HepG2 (cell line): ENCODE measurements at regions not wholly inside any gene's neighbourhood (a gene's known extent, or its start where the extent isn't known, plus 50 kb on each side); places are given as distances from the start of the nearest gene placed in this dataset.

Source experiments
- ATAC-seq: fragments of 200-7000 bp; cut with Tn5 transposase; 3 replicates; pipeline ENCODE4 v1.9.1; 2020; ENCODE audit warnings: mild to moderate bottlenecking, moderate library complexity
- BruUV-seq: library from RNA; stranded (reverse); fragments of 400-500 nt; replicated peaks from 2 replicates; lab custom pipeline; 2021; lab: Mats Ljungman, UMichigan
- CTCF ChIA-PET: fragments of 300-600 bp; formaldehyde crosslinking; extraction: SDS; loops from one replicate; lab custom pipeline; 2021; ENCODE audit warnings: low total read pairs, inconsistent platforms, low intra/inter-chr PET ratio; lab: Yijun Ruan, JAX
- POLR2A ChIA-PET: fragments of 350-600 bp; sonication (Branson Sonifier 250); formaldehyde crosslinking; loops from one replicate; lab custom pipeline; 2020; ENCODE audit warnings: antibody characterized with exemption, inconsistent platforms; lab: Yijun Ruan, JAX
- DNase-seq: peaks from one replicate; pipeline ENCODE4 v3.0.0-alpha.2; 2015; ENCODE audit warnings: low spot score
- FAIRE-seq: peaks from 3 replicates; lab custom pipeline; 2011; peaks lifted over from hg19 to GRCh38; lab: Jason Lieb, UNC
- H2AFZ ChIP-seq: one replicate; pipeline ENCODE4 v1.6.1; 2011; ENCODE audit warnings: low read length, inconsistent platforms
- H3K27ac ChIP-seq: fragments of 300-600 bp; 3 replicates; pipeline ENCODE4 v1.8.0; 2011; ENCODE audit warnings: mixed run types, mild to moderate bottlenecking, mixed read lengths, low read length, inconsistent platforms; ENCODE audit not compliant: insufficient read depth; ENCODE audit errors: extremely low read length
- H3K27me3 ChIP-seq, 2 experiments: fragments of 200-600 bp in 1 of 2; 2 replicates in 1 of 2; 3 replicates in 1 of 2; pipeline versions ENCODE4 v1.6.0 to v1.8.0; 2011; ENCODE audit warnings: low read length in 2 of 2, mild to moderate bottlenecking in 2 of 2, moderate library complexity in 2 of 2, inconsistent platforms in 1 of 2; ENCODE audit not compliant: insufficient read depth in 2 of 2, control insufficient read depth in 1 of 2
- H3K36me3 ChIP-seq, 2 experiments: fragments of 200-600 bp in 1 of 2; replicated peaks in 1 of 2; 2 replicates in 1 of 2; 3 replicates in 1 of 2; pipeline versions ENCODE4 v1.5.1 to v1.8.0; 2011; ENCODE audit warnings: low read length in 2 of 2, inconsistent platforms in 1 of 2; ENCODE audit not compliant: insufficient read depth in 2 of 2, control insufficient read depth in 1 of 2
- H3K4me1 ChIP-seq: 2 replicates; pipeline ENCODE4 v1.5.1; 2012; ENCODE audit warnings: low read length, inconsistent platforms; ENCODE audit not compliant: insufficient read depth
- H3K4me2 ChIP-seq: 2 replicates; pipeline ENCODE4 v1.6.0; 2011; ENCODE audit warnings: low read depth, low read length, inconsistent platforms
- H3K4me3 ChIP-seq, 3 experiments: fragments of 200-600 bp in 1 of 3; sonication (generic), shearing (Covaris generic) in 1 of 3; replicated peaks in 1 of 3; 2 replicates each; pipeline ENCODE4 v1.5.1; 2011 to 2016; ENCODE audit warnings: low read length in 3 of 3, inconsistent platforms in 2 of 3, low read depth in 2 of 3, mild to moderate bottlenecking in 2 of 3, control low read depth in 1 of 3, mixed read lengths in 1 of 3; ENCODE audit not compliant: insufficient read depth in 1 of 3
- H3K79me2 ChIP-seq: one replicate; pipeline ENCODE4 v1.6.1; 2011; ENCODE audit warnings: low read length, inconsistent platforms; ENCODE audit not compliant: insufficient read depth
- H3K9ac ChIP-seq: 2 replicates; pipeline ENCODE4 v1.6.0; 2011; ENCODE audit warnings: mild to moderate bottlenecking, low read depth, low read length, inconsistent platforms; ENCODE audit not compliant: insufficient read depth
- H3K9me3 ChIP-seq: 2 replicates; pipeline ENCODE4 v1.5.1; 2012; ENCODE audit warnings: mild to moderate bottlenecking, low read length
- H4K20me1 ChIP-seq: 2 replicates; pipeline ENCODE4 v1.6.0; 2011; ENCODE audit warnings: inconsistent platforms, mild to moderate bottlenecking, low read length, moderate library complexity; ENCODE audit not compliant: insufficient read depth
- CAMTA2 ChIP-seq: sonication (generic); formaldehyde crosslinking; IDR thresholded peaks from 2 replicates; pipeline ENCODE4 v1.4.0; 2020; ENCODE audit warnings: mild to moderate bottlenecking, missing genetic modification reagents, borderline replicate concordance
- E2F2 ChIP-seq: sonication (generic); formaldehyde crosslinking; IDR thresholded peaks from 2 replicates; pipeline ENCODE4 v1.4.0; 2020; ENCODE audit warnings: missing genetic modification reagents, borderline replicate concordance
- HCFC1 ChIP-seq: fragments of 150-350 bp; IDR thresholded peaks from 2 replicates; pipeline ENCODE4 v1.6.1; 2014; ENCODE audit warnings: low read depth, low read length
- SOX6 ChIP-seq, 2 experiments: fragments of 450-650 bp in 1 of 2; sonication (generic) in 1 of 2; formaldehyde crosslinking in 1 of 2; IDR thresholded peaks; 2 replicates each; pipeline versions ENCODE4 v1.4.0 to v1.6.1; 2017 to 2020; ENCODE audit warnings: antibody characterized with exemption in 1 of 2, mild to moderate bottlenecking in 1 of 2, missing genetic modification reagents in 1 of 2
- TAF1 ChIP-seq: sonication (generic); formaldehyde crosslinking; IDR thresholded peaks from 2 replicates; pipeline ENCODE4 v1.4.0; 2020; ENCODE audit warnings: missing genetic modification reagents
- ZHX2 ChIP-seq, 2 experiments: sonication (generic) in 1 of 2; formaldehyde crosslinking in 1 of 2; IDR thresholded peaks; 2 replicates each; pipeline versions ENCODE4 v1.6.1 to v1.9.0; 2014 to 2022; ENCODE audit warnings: antibody characterized with exemption in 1 of 2, borderline replicate concordance in 1 of 2, inconsistent platforms in 1 of 2, low read depth in 1 of 2, missing genetic modification reagents in 1 of 2
- ZNF337 ChIP-seq: sonication (generic); formaldehyde crosslinking; IDR thresholded peaks from 2 replicates; pipeline ENCODE4 v1.5.1; 2020; ENCODE audit warnings: missing genetic modification reagents, low read depth, mild to moderate bottlenecking, borderline replicate concordance
- ZNF350 ChIP-seq: sonication (generic); formaldehyde crosslinking; IDR thresholded peaks from 2 replicates; pipeline ENCODE4 v1.4.0; 2020; ENCODE audit warnings: mild to moderate bottlenecking, low read depth, missing genetic modification reagents, borderline replicate concordance
- ZNF589 ChIP-seq: sonication (generic); formaldehyde crosslinking; conservative IDR thresholded peaks from 2 replicates; pipeline ENCODE4 v1.8.0; 2022; ENCODE audit warnings: mild to moderate bottlenecking, moderate library complexity, missing genetic modification reagents
- ZNF746 ChIP-seq: sonication (generic); formaldehyde crosslinking; IDR thresholded peaks from 2 replicates; pipeline ENCODE4 v1.8.0; 2022; ENCODE audit warnings: mild to moderate bottlenecking, missing genetic modification reagents
- WGBS: methylation state at CpG from one replicate; pipeline ENCODE4 v1.1.6; 2017; ENCODE audit warnings: low lambda C conversion rate; 5-methylcytosine and 5-hydroxymethylcytosine counted together
- in situ Hi-C: cut with HindIII; loops from 2 replicates; pipeline ENCODE4 v1.10.0; 2017; ENCODE audit warnings: low pct_unique_long_range_greater_than_20kb; ENCODE audit not compliant: extremely low pct_ligation_motif_present
- intact Hi-C: fragments of 100-400 bp; cut with micrococcal nuclease; formaldehyde crosslinking; loops from one replicate; pipeline ENCODE4 v1.10.0; 2022; ENCODE audit not compliant: unreplicated experiment

- H3K4me1 ChIP-seq: no peaks in the 10 kb centered on the region
- no peaks in the 10 kb centered on the region for H3K36me3 ChIP-seq
- ChIA-PET CTCF (no interaction called here), POLR2A (no interaction called here)
- H3K9me3 ChIP-seq: no peaks in the 10 kb centered on the region
- BruUV-seq: no TSS peak
- no peaks in the 10 kb centered on the region for H4K20me1 ChIP-seq
- ATAC-seq: no peak
- H3K4me3 ChIP-seq: no peak overlapping the region
- in situ Hi-C loops: no loop called here
- DNase-seq: no peak
- no peak overlapping the region for H3K9ac ChIP-seq
- no peak for FAIRE-seq
- no peak overlapping the region for H3K27ac ChIP-seq
- H3K79me2 ChIP-seq: no peaks in the 10 kb centered on the region
- intact Hi-C loops: no loop called here
- H3K27me3 ChIP-seq: no peaks in the 10 kb centered on the region
- no peak overlapping the region for H3K4me2 ChIP-seq
- no peak for TF ChIP-seq ZNF350 (CRISPR knock-in tag)
- no peak for TF ChIP-seq CAMTA2 (CRISPR knock-in tag)
- TF ChIP-seq ZHX2 (IDR thresholded peaks at IDR 0.05; ENCODE audit: low read depth): no peak
- no peak for TF ChIP-seq ZHX2 (CRISPR knock-in tag; IDR thresholded peaks at IDR 0.05; ENCODE audit: borderline replicate concordance)
- no peak for TF ChIP-seq ZNF746 (CRISPR knock-in tag)
- TF ChIP-seq ZNF589: no peak
- no peak for TF ChIP-seq SOX6 (IDR thresholded peaks at IDR 0.05)
- no peak for TF ChIP-seq SOX6 (CRISPR knock-in tag; IDR thresholded peaks at IDR 0.05)
- no peak for TF ChIP-seq ZNF337 (CRISPR knock-in tag)
- no peak for TF ChIP-seq HCFC1
- no peak for TF ChIP-seq TAF1 (CRISPR knock-in tag)
- no peak for TF ChIP-seq E2F2
- H2AFZ ChIP-seq: no peak overlapping the region
- WGBS: 0% methylated on average over 2 of the region's 2 CpGs
Observed at GRCh38 chr5:7012057-7012456, 298.8 kb downstream of the TENT4A start.
